GM13977 (cell line): ENCODE measurements at regions not wholly inside any gene's neighbourhood (a gene's known extent, or its start where the extent isn't known, plus 50 kb on each side); places are given as distances from the start of the nearest gene placed in this dataset.

Experiments used
- DNase-seq: peaks from one replicate; pipeline ENCODE4 v3.0.0; 2012; ENCODE audit warnings: low spot score
- in situ Hi-C: fragments of 300-500 bp; cut with MboI; formaldehyde crosslinking; loops from one replicate; pipeline ENCODE4 v1.12.0; 2022; ENCODE audit warnings: low sequenced_read_pairs, low pct_unique_long_range_greater_than_20kb, mixed read lengths, inconsistent platforms; ENCODE audit not compliant: unreplicated experiment
- TF ChIP-seq, protein P1 (sequence below): IDR thresholded peaks from 2 replicates; pipeline ENCODE4 v1.5.1; 2012; ENCODE audit warnings: mild to moderate bottlenecking, control low read depth; ENCODE audit not compliant: insufficient read depth; ENCODE audit errors: extremely low read depth, missing control alignments

- in situ Hi-C loops = no loop called here
- DNase-seq = no peak
- TF ChIP-seq, protein P1, sequence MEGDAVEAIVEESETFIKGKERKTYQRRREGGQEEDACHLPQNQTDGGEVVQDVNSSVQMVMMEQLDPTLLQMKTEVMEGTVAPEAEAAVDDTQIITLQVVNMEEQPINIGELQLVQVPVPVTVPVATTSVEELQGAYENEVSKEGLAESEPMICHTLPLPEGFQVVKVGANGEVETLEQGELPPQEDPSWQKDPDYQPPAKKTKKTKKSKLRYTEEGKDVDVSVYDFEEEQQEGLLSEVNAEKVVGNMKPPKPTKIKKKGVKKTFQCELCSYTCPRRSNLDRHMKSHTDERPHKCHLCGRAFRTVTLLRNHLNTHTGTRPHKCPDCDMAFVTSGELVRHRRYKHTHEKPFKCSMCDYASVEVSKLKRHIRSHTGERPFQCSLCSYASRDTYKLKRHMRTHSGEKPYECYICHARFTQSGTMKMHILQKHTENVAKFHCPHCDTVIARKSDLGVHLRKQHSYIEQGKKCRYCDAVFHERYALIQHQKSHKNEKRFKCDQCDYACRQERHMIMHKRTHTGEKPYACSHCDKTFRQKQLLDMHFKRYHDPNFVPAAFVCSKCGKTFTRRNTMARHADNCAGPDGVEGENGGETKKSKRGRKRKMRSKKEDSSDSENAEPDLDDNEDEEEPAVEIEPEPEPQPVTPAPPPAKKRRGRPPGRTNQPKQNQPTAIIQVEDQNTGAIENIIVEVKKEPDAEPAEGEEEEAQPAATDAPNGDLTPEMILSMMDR = no peak
Measured at GRCh38 chr2:150700666-150701580, 213.5 kb upstream of the RND3 start.

- DNase-seq = no peak
- in situ Hi-C loops = no loop called here
- TF ChIP-seq, protein P1 = no peak
Measured at GRCh38 chr2:150699218-150699617, 211.8 kb upstream of the RND3 start.

DNA sequence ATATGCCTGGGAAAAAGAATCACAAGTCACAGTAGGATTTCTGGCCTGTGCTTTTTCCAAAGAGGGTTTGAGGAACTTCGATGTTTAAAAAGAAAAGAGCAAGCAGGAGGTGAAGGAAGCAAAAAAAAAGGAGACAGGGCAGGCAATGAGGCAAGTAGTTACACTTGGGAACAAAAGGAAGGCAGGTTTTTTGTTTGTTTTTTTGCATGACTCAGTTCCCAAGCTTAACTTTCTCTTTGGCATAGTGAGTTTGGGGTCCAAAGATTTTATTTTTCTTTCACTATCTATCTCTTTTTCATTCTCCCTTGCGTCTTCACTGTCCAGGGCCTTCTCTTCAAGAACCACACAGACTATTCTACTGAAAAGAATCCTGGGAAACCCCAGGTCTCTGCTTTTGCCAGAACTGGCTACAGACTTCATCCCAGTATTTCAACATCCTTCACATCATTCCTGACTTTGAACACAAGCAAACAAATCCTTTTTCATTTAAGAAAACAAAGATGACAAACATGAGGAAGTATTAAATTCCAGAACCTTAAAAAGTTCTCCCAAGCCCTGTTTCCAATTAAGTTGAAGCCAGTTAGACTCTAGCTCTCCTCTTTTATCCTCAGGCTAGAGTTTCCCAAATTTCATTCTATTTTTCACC is 210.7 kb upstream of the RND3 start:
- TF ChIP-seq, protein P1 = no peak
- in situ Hi-C loops = no loop called here
- no peak for DNase-seq

- in situ Hi-C loops = no loop called here
- TF ChIP-seq, protein P1 = no peak
- DNase-seq = no peak
Measured at GRCh38 chr2:150697596-150697995, 210.1 kb upstream of the RND3 start.

GRCh38 chr2:150695451-150696135 is 208.1 kb upstream of the RND3 start:
- in situ Hi-C loops = no loop called here
- TF ChIP-seq, protein P1 = no peak
- DNase-seq = no peak

DNA sequence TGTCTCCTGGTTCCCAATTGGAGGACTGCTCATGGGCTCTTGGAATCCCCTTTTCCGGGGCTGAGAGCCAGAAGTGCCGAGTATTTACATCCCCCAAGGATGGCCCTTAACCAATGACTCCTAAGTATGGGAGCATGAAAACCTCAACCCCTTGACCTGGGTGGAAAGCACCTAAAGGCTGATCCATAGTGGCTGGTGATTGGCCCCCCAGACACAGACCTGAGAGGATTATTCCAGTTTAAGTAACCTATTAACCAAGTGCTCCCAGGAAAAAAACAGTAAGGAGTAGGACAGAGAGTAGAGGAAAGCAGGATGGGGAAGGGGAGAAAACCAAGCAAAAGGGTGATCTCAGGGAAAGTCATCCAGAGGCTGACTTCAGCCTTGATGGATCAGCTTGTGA is 206.1 kb upstream of the RND3 start:
- in situ Hi-C loops = no loop called here
- TF ChIP-seq, protein P1 = no peak
- no peak for DNase-seq
